GM18511 (cell line): ENCODE measurements at regions not wholly inside any gene's neighbourhood (a gene's known extent, or its start where the extent isn't known, plus 50 kb on each side); places are given as distances from the start of the nearest gene placed in this dataset.
"Not testable (repeated sequence)": the region's sequence is repeated elsewhere in the genome, so short reads cannot be mapped to it uniquely, and the experiment has no call there.

Source experiments
- ATAC-seq: cut with Tn5 transposase; IDR thresholded peaks from one replicate; pipeline ENCODE4 v1.9.1; 2021; ENCODE audit warnings: mild to moderate bottlenecking, moderate library complexity; ENCODE audit not compliant: unreplicated experiment

GRCh38 chr9:61953108-61953507 lies 763.3 kb downstream of the SPATA31A7 start:
- ATAC-seq = not testable (repeated sequence)

GRCh38 chr9:61971635-61972034 lies 781.8 kb downstream of the SPATA31A7 start:
- ATAC-seq = not testable (repeated sequence)

- not testable (repeated sequence) for ATAC-seq
Observed at GRCh38 chr9:61974501-61974900, 784.7 kb downstream of the SPATA31A7 start.

- not testable (repeated sequence) for ATAC-seq
Observed at GRCh38 chr9:61976318-61976717, 786.5 kb downstream of the SPATA31A7 start.

GRCh38 chr9:61982727-61983126 lies 792.9 kb downstream of the SPATA31A7 start:
- not testable (repeated sequence) for ATAC-seq

- not testable (repeated sequence) for ATAC-seq
Observed at GRCh38 chr9:61983441-61983840, 793.6 kb downstream of the SPATA31A7 start.

- not testable (repeated sequence) for ATAC-seq
Observed at GRCh38 chr9:61983954-61984353, 794.1 kb downstream of the SPATA31A7 start.

- ATAC-seq = not testable (repeated sequence)
Observed at GRCh38 chr9:61984513-61984912, 794.7 kb downstream of the SPATA31A7 start.

GRCh38 chr9:61992110-61992509 lies 802.3 kb downstream of the SPATA31A7 start:
- not testable (repeated sequence) for ATAC-seq

- not testable (repeated sequence) for ATAC-seq
Observed at GRCh38 chr9:62032441-62032840, 842.6 kb downstream of the SPATA31A7 start.

- not testable (repeated sequence) for ATAC-seq
Observed at GRCh38 chr9:62038260-62038659, 848.4 kb downstream of the SPATA31A7 start.

GRCh38 chr9:62058155-62058554 lies 868.3 kb downstream of the SPATA31A7 start:
- ATAC-seq = not testable (repeated sequence)

- ATAC-seq = not testable (repeated sequence)
Observed at GRCh38 chr9:62071043-62071442, 881.2 kb downstream of the SPATA31A7 start.

GRCh38 chr9:62073401-62073800 lies 883.6 kb downstream of the SPATA31A7 start:
- not testable (repeated sequence) for ATAC-seq

GRCh38 chr9:62084245-62084644 lies 894.4 kb downstream of the SPATA31A7 start:
- not testable (repeated sequence) for ATAC-seq

- ATAC-seq = not testable (repeated sequence)
Observed at GRCh38 chr9:62095714-62096345, 906.0 kb downstream of the SPATA31A7 start.

- peak; percentile 75 for ATAC-seq
Observed at GRCh38 chr9:62110486-62110885, 920.6 kb downstream of the SPATA31A7 start.

- not testable (repeated sequence) for ATAC-seq
Observed at GRCh38 chr9:62116951-62117640, 927.3 kb downstream of the SPATA31A7 start.

GRCh38 chr9:62119656-62120055 lies 929.8 kb downstream of the SPATA31A7 start:
- ATAC-seq = not testable (repeated sequence)

- ATAC-seq = not testable (repeated sequence)
Observed at GRCh38 chr9:62125631-62126611, 936.1 kb downstream of the SPATA31A7 start.

GRCh38 chr9:62135022-62135421 lies 945.2 kb downstream of the SPATA31A7 start:
- not testable (repeated sequence) for ATAC-seq
